ENCODE measurements at regions not wholly inside any gene's neighbourhood (a gene's known extent, or its start where the extent isn't known, plus 50 kb on each side); places are given as distances from the start of the nearest gene placed in this dataset.

GRCh38 chr18:8944871-8945245 is 157.6 kb upstream of the NDUFV2 start:
- H4K20me1 ChIP-seq (replicated peaks; ENCODE audit: control insufficient read depth, extremely low read depth, insufficient read depth, low read length) = no peaks in the 10 kb centered on the region
- dilution Hi-C loops (cut with MboI; ENCODE audit: extremely low pct_ligation_motif_present, low sequenced_read_pairs) (no loop called here), intact Hi-C loops (cut with micrococcal nuclease) (no loop called here)
- no TSS peak for BruUV-seq (replicated peaks)
- no peak overlapping the region for H3K4me3 ChIP-seq (replicated peaks in 1 of 3; ENCODE audit: insufficient read depth in 1 of 3, low read depth in 1 of 3, low read length in 3 of 3)
- ChIA-PET CTCF (no interaction called here), POLR2A (no interaction called here)
- TF ChIP-seq GATA2 (IDR thresholded peaks at IDR 0.05; ENCODE audit: insufficient read depth, insufficient read length, low read depth, low read length) (no peak), MAX (IDR thresholded peaks at IDR 0.05; ENCODE audit: insufficient read depth, insufficient read length) (no peak), MYC (IDR thresholded peaks at IDR 0.05; ENCODE audit: low read depth, low read length) (no peak), EZH2 (IDR thresholded peaks at IDR 0.05; ENCODE audit: borderline replicate concordance, low read depth, low read length, severe bottlenecking) (no peak), POLR2AphosphoS5 (IDR thresholded peaks at IDR 0.05; ENCODE audit: insufficient read depth, low read depth, low read length) (no peak)
- no peaks in the 10 kb centered on the region for H3K9me1 ChIP-seq (replicated peaks; ENCODE audit: control insufficient read depth, extremely low read depth, insufficient read depth, low read length)
- peaks cover 4% of the 10 kb centered on the region for H3K4me1 ChIP-seq (ENCODE audit: control insufficient read depth, extremely low read depth, insufficient read depth, low read length)
- H3K36me3 ChIP-seq (ENCODE audit: control insufficient read depth in 2 of 2, extremely low read depth in 1 of 2, insufficient read depth in 2 of 2, low read length in 2 of 2) = no peaks in the 10 kb centered on the region
- no peak overlapping the region for H3K27ac ChIP-seq (ENCODE audit: insufficient read depth, low read depth, low read length)
- no peak overlapping the region for H3K9ac ChIP-seq (replicated peaks; ENCODE audit: extremely low read depth, insufficient read depth, low read length)
- H3K9me3 ChIP-seq (replicated peaks; ENCODE audit: control insufficient read depth, insufficient read depth, low read length) = no peaks in the 10 kb centered on the region
- no peak overlapping the region for H2AFZ ChIP-seq (ENCODE audit: low read depth, low read length)
- FAIRE-seq (no peak), DNase-seq (ENCODE audit: low read depth, low spot score) (no peak)
- no peaks in the 10 kb centered on the region for H3K79me2 ChIP-seq (ENCODE audit: control insufficient read depth, insufficient read depth, low read length)
- no peaks in the 10 kb centered on the region for H3K27me3 ChIP-seq (ENCODE audit: control insufficient read depth in 2 of 2, insufficient read depth in 2 of 2, low read length in 2 of 2)
- H3K4me2 ChIP-seq (ENCODE audit: insufficient read depth, low read length) = no peak overlapping the region

- no peak overlapping the region for H3K4me3 ChIP-seq (replicated peaks in 1 of 3; ENCODE audit: insufficient read depth in 1 of 3, low read depth in 1 of 3, low read length in 3 of 3)
- no peak for DNase-seq (ENCODE audit: low read depth, low spot score)
- CTCF ChIA-PET = no interaction called here
- no TSS peak for BruUV-seq (replicated peaks)
- no peak overlapping the region for H3K9ac ChIP-seq (replicated peaks; ENCODE audit: extremely low read depth, insufficient read depth, low read length)
- H3K4me1 ChIP-seq (ENCODE audit: control insufficient read depth, extremely low read depth, insufficient read depth, low read length) = peaks cover 4% of the 10 kb centered on the region
- intact Hi-C loops (cut with micrococcal nuclease) = no loop called here
- H3K36me3 ChIP-seq (ENCODE audit: control insufficient read depth in 2 of 2, extremely low read depth in 1 of 2, insufficient read depth in 2 of 2, low read length in 2 of 2) = no peaks in the 10 kb centered on the region
- H3K9me3 ChIP-seq (replicated peaks; ENCODE audit: control insufficient read depth, insufficient read depth, low read length) = no peaks in the 10 kb centered on the region
- no peak overlapping the region for H3K27ac ChIP-seq (ENCODE audit: insufficient read depth, low read depth, low read length)
- dilution Hi-C loops (cut with MboI; ENCODE audit: extremely low pct_ligation_motif_present, low sequenced_read_pairs) = no loop called here
- H3K79me2 ChIP-seq (ENCODE audit: control insufficient read depth, insufficient read depth, low read length) = no peaks in the 10 kb centered on the region
- H4K20me1 ChIP-seq (replicated peaks; ENCODE audit: control insufficient read depth, extremely low read depth, insufficient read depth, low read length) = no peaks in the 10 kb centered on the region
- POLR2A ChIA-PET = no interaction called here
- H3K9me1 ChIP-seq (replicated peaks; ENCODE audit: control insufficient read depth, extremely low read depth, insufficient read depth, low read length) = no peaks in the 10 kb centered on the region
- no peak overlapping the region for H3K4me2 ChIP-seq (ENCODE audit: insufficient read depth, low read length)
- TF ChIP-seq MAX (IDR thresholded peaks at IDR 0.05; ENCODE audit: insufficient read depth, insufficient read length) (no peak), EZH2 (IDR thresholded peaks at IDR 0.05; ENCODE audit: borderline replicate concordance, low read depth, low read length, severe bottlenecking) (no peak), CTCF (IDR thresholded peaks at IDR 0.05; ENCODE audit: extremely low read depth in 1 of 2, insufficient read depth in 1 of 2, low read depth in 1 of 2, low read length in 2 of 2) (no peak), FOS (IDR thresholded peaks at IDR 0.05; ENCODE audit: borderline replicate concordance, insufficient read depth, low read length) (no peak), POLR2AphosphoS5 (IDR thresholded peaks at IDR 0.05; ENCODE audit: insufficient read depth, low read depth, low read length) (no peak), POLR2A (IDR thresholded peaks at IDR 0.05; ENCODE audit: low read depth, low read length) (no peak), GATA2 (IDR thresholded peaks at IDR 0.05; ENCODE audit: insufficient read depth, insufficient read length, low read depth, low read length) (no peak), MYC (IDR thresholded peaks at IDR 0.05; ENCODE audit: low read depth, low read length) (no peak), JUN (IDR thresholded peaks at IDR 0.05; ENCODE audit: borderline replicate concordance, insufficient read depth, insufficient read length, low read depth) (no peak)
- H3K27me3 ChIP-seq (ENCODE audit: control insufficient read depth in 2 of 2, insufficient read depth in 2 of 2, low read length in 2 of 2) = no peaks in the 10 kb centered on the region
- FAIRE-seq = no peak
- H2AFZ ChIP-seq (ENCODE audit: low read depth, low read length) = no peak overlapping the region
Measured at GRCh38 chr18:8945514-8945913, 157.0 kb upstream of the NDUFV2 start.
